ENCODE measurements at regions not wholly inside any gene's neighbourhood (a gene's known extent, or its start where the extent isn't known, plus 50 kb on each side); places are given as distances from the start of the nearest gene placed in this dataset.

DNA sequence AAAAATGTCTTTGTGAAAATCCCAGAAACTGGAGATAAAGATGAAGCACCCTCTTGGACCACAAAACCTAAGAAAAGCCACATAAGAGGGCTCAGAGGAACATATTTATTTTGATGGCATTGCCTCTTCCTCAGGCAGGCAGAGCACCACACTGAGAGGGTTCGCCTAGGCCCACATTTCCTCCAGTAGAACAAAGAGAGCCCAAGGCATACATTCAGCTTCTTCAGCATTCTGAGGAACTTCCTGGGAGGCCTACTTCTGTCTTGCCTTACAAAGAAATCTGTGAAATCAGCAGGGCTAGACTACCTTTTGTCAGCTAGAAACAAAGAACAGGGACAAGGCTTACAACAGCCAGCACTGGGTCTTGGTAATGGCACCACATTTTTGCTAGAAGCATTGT lies 1325.3 kb downstream of the SI start:
- no peak for TF ChIP-seq JUND (IDR thresholded peaks at IDR 0.05)
- no peak for TF ChIP-seq YY1 (IDR thresholded peaks at IDR 0.05; ENCODE audit: extremely low read depth, insufficient replicate concordance, low read depth, low read length)
- TF ChIP-seq POLR2AphosphoS5 (IDR thresholded peaks at IDR 0.05; ENCODE audit: low read depth, low read length), result no peak
- no peak for TF ChIP-seq EZH2phosphoT487 (IDR thresholded peaks at IDR 0.05; ENCODE audit: borderline replicate concordance)
- TF ChIP-seq, protein P1, sequence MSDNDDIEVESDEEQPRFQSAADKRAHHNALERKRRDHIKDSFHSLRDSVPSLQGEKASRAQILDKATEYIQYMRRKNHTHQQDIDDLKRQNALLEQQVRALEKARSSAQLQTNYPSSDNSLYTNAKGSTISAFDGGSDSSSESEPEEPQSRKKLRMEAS (IDR thresholded peaks at IDR 0.05), result no peak
- TF ChIP-seq, protein P2, sequence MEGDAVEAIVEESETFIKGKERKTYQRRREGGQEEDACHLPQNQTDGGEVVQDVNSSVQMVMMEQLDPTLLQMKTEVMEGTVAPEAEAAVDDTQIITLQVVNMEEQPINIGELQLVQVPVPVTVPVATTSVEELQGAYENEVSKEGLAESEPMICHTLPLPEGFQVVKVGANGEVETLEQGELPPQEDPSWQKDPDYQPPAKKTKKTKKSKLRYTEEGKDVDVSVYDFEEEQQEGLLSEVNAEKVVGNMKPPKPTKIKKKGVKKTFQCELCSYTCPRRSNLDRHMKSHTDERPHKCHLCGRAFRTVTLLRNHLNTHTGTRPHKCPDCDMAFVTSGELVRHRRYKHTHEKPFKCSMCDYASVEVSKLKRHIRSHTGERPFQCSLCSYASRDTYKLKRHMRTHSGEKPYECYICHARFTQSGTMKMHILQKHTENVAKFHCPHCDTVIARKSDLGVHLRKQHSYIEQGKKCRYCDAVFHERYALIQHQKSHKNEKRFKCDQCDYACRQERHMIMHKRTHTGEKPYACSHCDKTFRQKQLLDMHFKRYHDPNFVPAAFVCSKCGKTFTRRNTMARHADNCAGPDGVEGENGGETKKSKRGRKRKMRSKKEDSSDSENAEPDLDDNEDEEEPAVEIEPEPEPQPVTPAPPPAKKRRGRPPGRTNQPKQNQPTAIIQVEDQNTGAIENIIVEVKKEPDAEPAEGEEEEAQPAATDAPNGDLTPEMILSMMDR (IDR thresholded peaks at IDR 0.05 in 2 of 3, conservative IDR thresholded peaks at IDR 0.05 in 1 of 3; ENCODE audit: borderline replicate concordance in 1 of 3, insufficient read depth in 1 of 3, low read depth in 2 of 3, low read length in 2 of 3), result no peak
- no peak for TF ChIP-seq SRF (IDR thresholded peaks at IDR 0.05; ENCODE audit: low read depth)
- TF ChIP-seq POLR2A (IDR thresholded peaks at IDR 0.05; ENCODE audit: borderline replicate concordance, extremely low read depth, insufficient read depth, insufficient read length), result no peak

Measured in HCT116 (cell line).